Hepatocyte (in vitro differentiated cells): ENCODE measurements at regions not wholly inside any gene's neighbourhood (a gene's known extent, or its start where the extent isn't known, plus 50 kb on each side); places are given as distances from the start of the nearest gene placed in this dataset.

Source experiments
- EZH2 ChIP-seq: fragments of 200-600 bp; sonication (generic); IDR thresholded peaks from 2 replicates; pipeline ENCODE4 v1.6.1; 2016; ENCODE audit warnings: antibody characterized with exemption, mild to moderate bottlenecking, borderline replicate concordance
- EZH2phosphoT487 ChIP-seq: fragments of 200-600 bp; sonication (generic); IDR thresholded peaks from one replicate; pipeline ENCODE4 v1.6.1; 2018; ENCODE audit warnings: antibody characterized with exemption, mild to moderate bottlenecking, low read depth, moderate library complexity; ENCODE audit not compliant: unreplicated experiment, severe bottlenecking
- TF ChIP-seq, protein P1 (sequence below): fragments of 200-600 bp; sonication (generic); IDR thresholded peaks from 2 replicates; pipeline ENCODE4 v1.5.1; 2016; ENCODE audit warnings: antibody characterized with exemption, mild to moderate bottlenecking; ENCODE audit not compliant: poor library complexity

- TF ChIP-seq, protein P1, sequence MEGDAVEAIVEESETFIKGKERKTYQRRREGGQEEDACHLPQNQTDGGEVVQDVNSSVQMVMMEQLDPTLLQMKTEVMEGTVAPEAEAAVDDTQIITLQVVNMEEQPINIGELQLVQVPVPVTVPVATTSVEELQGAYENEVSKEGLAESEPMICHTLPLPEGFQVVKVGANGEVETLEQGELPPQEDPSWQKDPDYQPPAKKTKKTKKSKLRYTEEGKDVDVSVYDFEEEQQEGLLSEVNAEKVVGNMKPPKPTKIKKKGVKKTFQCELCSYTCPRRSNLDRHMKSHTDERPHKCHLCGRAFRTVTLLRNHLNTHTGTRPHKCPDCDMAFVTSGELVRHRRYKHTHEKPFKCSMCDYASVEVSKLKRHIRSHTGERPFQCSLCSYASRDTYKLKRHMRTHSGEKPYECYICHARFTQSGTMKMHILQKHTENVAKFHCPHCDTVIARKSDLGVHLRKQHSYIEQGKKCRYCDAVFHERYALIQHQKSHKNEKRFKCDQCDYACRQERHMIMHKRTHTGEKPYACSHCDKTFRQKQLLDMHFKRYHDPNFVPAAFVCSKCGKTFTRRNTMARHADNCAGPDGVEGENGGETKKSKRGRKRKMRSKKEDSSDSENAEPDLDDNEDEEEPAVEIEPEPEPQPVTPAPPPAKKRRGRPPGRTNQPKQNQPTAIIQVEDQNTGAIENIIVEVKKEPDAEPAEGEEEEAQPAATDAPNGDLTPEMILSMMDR, result no peak
- TF ChIP-seq EZH2, result no peak
- TF ChIP-seq EZH2phosphoT487, result no peak
These were observed 193.7 kb downstream of the FOXD2 start for GRCh38 chr1:47631411-47631995.
